HAP-1 (cell line): ENCODE measurements at regions not wholly inside any gene's neighbourhood (a gene's known extent, or its start where the extent isn't known, plus 50 kb on each side); places are given as distances from the start of the nearest gene placed in this dataset.

Experiments used
- DNase-seq, 2 experiments: peaks; one replicate each; pipeline ENCODE4 v3.0.0-alpha.2; 2016 to 2020; ENCODE audit warnings: low spot score in 2 of 2
- H3K27me3 ChIP-seq: fragments of 250-450 bp; sonication (Bioruptor Pico); 2 replicates; pipeline ENCODE4 v1.5.1; 2020; ENCODE audit warnings: low read depth, mild to moderate bottlenecking, moderate library complexity
- H3K36me3 ChIP-seq: fragments of 250-450 bp; sonication (Bioruptor Pico); replicated peaks from 2 replicates; pipeline ENCODE4 v1.5.1; 2020; ENCODE audit warnings: mild to moderate bottlenecking
- H3K4me1 ChIP-seq: fragments of 250-450 bp; sonication (Bioruptor Pico); 2 replicates; pipeline ENCODE4 v1.5.1; 2020; ENCODE audit warnings: mild to moderate bottlenecking
- H3K4me3 ChIP-seq: fragments of 250-450 bp; sonication (Bioruptor Pico); 2 replicates; pipeline ENCODE4 v1.5.1; 2020; ENCODE audit warnings: mild to moderate bottlenecking, moderate library complexity
- H3K9me3 ChIP-seq: fragments of 250-450 bp; sonication (Bioruptor Pico); 2 replicates; pipeline ENCODE4 v1.5.1; 2020; ENCODE audit warnings: mild to moderate bottlenecking, moderate library complexity
- in situ Hi-C: fragments of 300-500 bp; cut with MboI; formaldehyde crosslinking; loops from 3 replicates; pipeline ENCODE4 v1.14.3; 2020; ENCODE audit warnings: low sequenced_read_pairs, inconsistent platforms, mixed read lengths

- no peak overlapping the region for H3K4me3 ChIP-seq
- DNase-seq, result no peak
- no peaks in the 10 kb centered on the region for H3K27me3 ChIP-seq
- in situ Hi-C loops, result no loop called here
- no peaks in the 10 kb centered on the region for H3K36me3 ChIP-seq
- H3K9me3 ChIP-seq, result no peaks in the 10 kb centered on the region
- no peaks in the 10 kb centered on the region for H3K4me1 ChIP-seq
Observed at GRCh38 chr5:127227881-127228280, 62.7 kb upstream of the MEGF10 start.

GRCh38 chr5:127228540-127229184 lies 61.9 kb upstream of the MEGF10 start:
- in situ Hi-C loops, result no loop called here
- no peaks in the 10 kb centered on the region for H3K27me3 ChIP-seq
- no peak for DNase-seq
- H3K4me1 ChIP-seq, result no peaks in the 10 kb centered on the region
- H3K9me3 ChIP-seq, result no peaks in the 10 kb centered on the region
- no peak overlapping the region for H3K4me3 ChIP-seq
- no peaks in the 10 kb centered on the region for H3K36me3 ChIP-seq

- DNase-seq, result peak in 1 of 2 experiments; percentile 20
Observed at GRCh38 chr5:127229185-127229889, 61.3 kb upstream of the MEGF10 start.

GRCh38 chr5:127231118-127231517 lies 59.5 kb upstream of the MEGF10 start:
- DNase-seq, result no peak
- H3K36me3 ChIP-seq, result no peaks in the 10 kb centered on the region
- H3K27me3 ChIP-seq, result no peaks in the 10 kb centered on the region
- H3K4me3 ChIP-seq, result no peak overlapping the region
- in situ Hi-C loops, result no loop called here
- H3K4me1 ChIP-seq, result no peaks in the 10 kb centered on the region
- H3K9me3 ChIP-seq, result no peaks in the 10 kb centered on the region

More at GRCh38 chr5:127229185-127229889, 61.3 kb upstream of the MEGF10 start:
- Histone ChIP-seq H3K36me3 (no peaks in the 10 kb centered on the region), H3K9me3 (no peaks in the 10 kb centered on the region), H3K27me3 (no peaks in the 10 kb centered on the region), H3K4me3 (no peak overlapping the region; the same call in 1 of the 2 replicates), H3K4me1 (no peaks in the 10 kb centered on the region)
- in situ Hi-C loops, result no loop called here

- no peak overlapping the region for H3K4me3 ChIP-seq
- no peaks in the 10 kb centered on the region for H3K9me3 ChIP-seq
- DNase-seq, result no peak
- H3K4me1 ChIP-seq, result no peaks in the 10 kb centered on the region
- no peaks in the 10 kb centered on the region for H3K27me3 ChIP-seq
- in situ Hi-C loops, result no loop called here
- no peaks in the 10 kb centered on the region for H3K36me3 ChIP-seq
Observed at GRCh38 chr5:127233590-127233989, 57.0 kb upstream of the MEGF10 start.

- H3K4me3 ChIP-seq, result no peak overlapping the region
- no peaks in the 10 kb centered on the region for H3K36me3 ChIP-seq
- in situ Hi-C loops, result no loop called here
- DNase-seq, result no peak
- no peaks in the 10 kb centered on the region for H3K9me3 ChIP-seq
- no peaks in the 10 kb centered on the region for H3K27me3 ChIP-seq
- H3K4me1 ChIP-seq, result no peaks in the 10 kb centered on the region
Observed at GRCh38 chr5:127235136-127235535, 55.5 kb upstream of the MEGF10 start.

- H3K4me3 ChIP-seq, result no peak overlapping the region
- H3K27me3 ChIP-seq, result no peaks in the 10 kb centered on the region
- H3K36me3 ChIP-seq, result no peaks in the 10 kb centered on the region
- DNase-seq, result no peak
- no peaks in the 10 kb centered on the region for H3K9me3 ChIP-seq
- no peaks in the 10 kb centered on the region for H3K4me1 ChIP-seq
- in situ Hi-C loops, result no loop called here
Observed at GRCh38 chr5:127236254-127236653, 54.3 kb upstream of the MEGF10 start.
